Stimulated activated naive CD8-positive, alpha-beta T cell treated with anti-CD3 and anti-CD28 coated beads, Interleukin-15, Interleukin-2, amounts not matched to agents 100 ng/mL and 50 ng/mL, for 24 hours (primary cell): ENCODE measurements at regions not wholly inside any gene's neighbourhood (a gene's known extent, or its start where the extent isn't known, plus 50 kb on each side); places are given as distances from the start of the nearest gene placed in this dataset.

Experiments used
- H3K27ac Mint-ChIP-seq: one replicate; pipeline ENCODE4 v1.8.0; 2021; ENCODE audit warnings: mild to moderate bottlenecking, mixed read lengths
- H3K27me3 Mint-ChIP-seq: one replicate; pipeline ENCODE4 v1.8.0; 2021; ENCODE audit warnings: mixed read lengths
- H3K36me3 Mint-ChIP-seq: one replicate; pipeline ENCODE4 v1.8.0; 2021; ENCODE audit warnings: low read depth, mixed read lengths
- H3K4me1 Mint-ChIP-seq: one replicate; pipeline ENCODE4 v1.8.0; 2021; ENCODE audit warnings: low read depth, mixed read lengths
- H3K4me3 Mint-ChIP-seq: one replicate; pipeline ENCODE4 v1.8.0; 2021; ENCODE audit warnings: mild to moderate bottlenecking, mixed read lengths
- H3K9me3 Mint-ChIP-seq: one replicate; pipeline ENCODE4 v1.8.0; 2021; ENCODE audit warnings: mixed read lengths

DNA sequence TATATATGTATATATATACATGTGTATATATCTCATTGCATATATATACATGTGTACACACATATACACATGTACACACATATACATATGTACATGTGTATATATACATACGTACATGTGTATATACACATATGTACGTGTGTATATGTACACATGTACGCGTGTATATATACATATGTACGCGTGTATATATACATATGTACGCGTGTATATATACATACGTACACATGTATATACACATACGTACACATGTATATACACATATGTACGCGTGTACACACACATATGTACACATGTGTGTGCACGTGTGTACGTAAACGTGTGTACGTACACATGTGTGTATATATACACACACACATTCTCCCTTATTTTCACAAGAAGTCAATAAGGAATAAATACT, 141.6 kb upstream of the TMCC3 start:
- Mint-ChIP-seq H3K4me3 (no peak overlapping the region), H3K9me3 (no peaks in the 10 kb centered on the region), H3K4me1 (peaks cover 5% of the 10 kb centered on the region), H3K36me3 (no peaks in the 10 kb centered on the region), H3K27ac (no peak overlapping the region), H3K27me3 (no peaks in the 10 kb centered on the region)

- peaks cover 5% of the 10 kb centered on the region for H3K4me1 Mint-ChIP-seq
- H3K27ac Mint-ChIP-seq: no peak overlapping the region
- no peaks in the 10 kb centered on the region for H3K9me3 Mint-ChIP-seq
- no peak overlapping the region for H3K4me3 Mint-ChIP-seq
- no peaks in the 10 kb centered on the region for H3K27me3 Mint-ChIP-seq
- H3K36me3 Mint-ChIP-seq: no peaks in the 10 kb centered on the region
These were observed 140.5 kb upstream of the TMCC3 start for GRCh38 chr12:94790825-94791224.

DNA sequence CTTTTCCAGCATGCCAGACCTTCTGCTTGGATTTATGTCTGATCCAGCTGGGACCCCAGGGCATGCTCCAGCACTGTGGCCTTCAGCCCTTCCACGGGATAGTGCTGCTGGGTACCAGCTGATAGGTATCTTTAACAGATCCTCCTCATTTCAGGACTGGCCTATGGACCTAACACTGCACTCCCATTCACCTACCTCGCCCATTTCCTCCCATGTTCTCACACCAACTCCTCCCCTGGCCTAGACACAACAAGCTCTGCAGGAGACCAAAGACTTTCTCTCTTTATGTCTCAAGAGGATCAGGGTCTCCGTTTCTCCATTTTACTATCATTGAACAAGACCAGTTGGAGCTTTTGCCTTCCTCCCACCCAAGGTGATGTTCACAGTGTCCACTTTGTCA, 140.0 kb upstream of the TMCC3 start:
- Mint-ChIP-seq H3K4me3 (no peak overlapping the region), H3K27me3 (no peaks in the 10 kb centered on the region), H3K4me1 (peaks cover 5% of the 10 kb centered on the region), H3K36me3 (no peaks in the 10 kb centered on the region), H3K9me3 (no peaks in the 10 kb centered on the region), H3K27ac (no peak overlapping the region)

GRCh38 chr12:94789510-94790225, 139.3 kb upstream of the TMCC3 start:
- H3K4me1 Mint-ChIP-seq: peaks cover under 1% of the 10 kb centered on the region
- no peak overlapping the region for H3K27ac Mint-ChIP-seq
- H3K27me3 Mint-ChIP-seq: no peaks in the 10 kb centered on the region
- no peaks in the 10 kb centered on the region for H3K9me3 Mint-ChIP-seq
- no peak overlapping the region for H3K4me3 Mint-ChIP-seq
- H3K36me3 Mint-ChIP-seq: no peaks in the 10 kb centered on the region

DNA sequence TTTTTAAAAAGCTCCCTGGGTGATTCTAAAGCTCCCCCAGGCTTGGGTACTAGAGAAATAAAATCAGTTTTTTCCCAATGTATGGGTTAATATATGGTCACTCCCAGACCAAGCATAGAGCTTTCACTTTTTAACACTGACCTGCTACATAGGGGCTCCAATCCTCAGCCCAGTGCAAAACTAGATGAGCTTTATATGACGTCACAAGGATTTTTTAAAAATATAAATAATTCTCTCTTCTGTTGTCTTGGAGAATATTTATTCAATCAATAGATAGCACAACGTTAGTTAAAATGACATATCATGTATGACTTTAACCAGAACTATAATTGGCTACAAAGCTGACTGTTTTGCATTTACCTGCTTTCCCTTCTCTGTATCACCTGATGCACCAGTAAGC, 137.9 kb upstream of the TMCC3 start:
- Mint-ChIP-seq H3K4me3 (no peak overlapping the region), H3K27me3 (no peaks in the 10 kb centered on the region), H3K4me1 (no peaks in the 10 kb centered on the region), H3K36me3 (no peaks in the 10 kb centered on the region), H3K9me3 (no peaks in the 10 kb centered on the region), H3K27ac (no peak overlapping the region)

- no peak overlapping the region for H3K27ac Mint-ChIP-seq
- no peaks in the 10 kb centered on the region for H3K9me3 Mint-ChIP-seq
- H3K4me3 Mint-ChIP-seq: no peak overlapping the region
- no peaks in the 10 kb centered on the region for H3K36me3 Mint-ChIP-seq
- H3K4me1 Mint-ChIP-seq: no peaks in the 10 kb centered on the region
- H3K27me3 Mint-ChIP-seq: peaks cover 9% of the 10 kb centered on the region
These were observed 136.5 kb upstream of the TMCC3 start for GRCh38 chr12:94786906-94787305.

DNA sequence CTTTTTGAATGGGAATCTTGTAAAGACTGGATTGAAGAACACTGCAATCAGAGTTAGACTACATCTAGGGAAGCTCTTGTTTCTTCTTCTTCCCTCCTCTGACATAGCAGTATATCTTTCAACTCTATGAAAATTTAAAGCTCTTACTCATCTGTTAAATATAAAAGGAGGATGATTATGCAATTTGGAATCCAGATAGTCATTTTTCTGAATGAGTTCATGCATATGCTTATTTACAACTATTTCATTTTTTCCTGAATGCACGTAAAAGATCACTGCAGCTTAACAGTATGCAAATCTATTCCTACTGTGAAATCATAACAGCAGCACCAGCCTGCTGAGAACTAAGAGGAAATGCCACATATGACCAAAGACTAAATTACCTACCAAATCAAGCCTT, 133.5 kb upstream of the TMCC3 start:
- H3K27ac Mint-ChIP-seq: no peak overlapping the region
- H3K9me3 Mint-ChIP-seq: no peaks in the 10 kb centered on the region
- H3K27me3 Mint-ChIP-seq: peaks cover 9% of the 10 kb centered on the region
- H3K36me3 Mint-ChIP-seq: no peaks in the 10 kb centered on the region
- no peak overlapping the region for H3K4me3 Mint-ChIP-seq
- no peaks in the 10 kb centered on the region for H3K4me1 Mint-ChIP-seq

DNA sequence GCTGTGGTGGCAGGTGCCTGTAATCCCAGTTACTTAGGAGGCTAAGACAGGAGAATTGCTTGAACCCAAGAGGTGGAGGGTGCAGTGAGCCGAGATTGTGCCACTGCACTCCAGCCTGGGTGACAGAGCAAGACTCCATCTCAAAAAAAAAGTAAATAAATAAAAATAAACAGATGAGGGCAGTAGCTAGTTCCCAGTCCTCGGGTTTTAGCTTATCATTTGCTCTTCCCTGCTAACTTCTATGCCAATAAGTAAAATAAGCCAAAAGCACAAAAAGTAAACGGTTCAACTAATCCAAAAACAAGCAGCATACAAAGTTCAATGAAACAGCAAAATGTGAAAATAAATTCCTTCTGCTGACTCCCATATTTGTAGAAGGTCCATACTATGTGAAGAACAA, 133.0 kb upstream of the TMCC3 start:
- H3K4me1 Mint-ChIP-seq: peaks cover under 1% of the 10 kb centered on the region
- H3K9me3 Mint-ChIP-seq: no peaks in the 10 kb centered on the region
- no peak overlapping the region for H3K27ac Mint-ChIP-seq
- H3K4me3 Mint-ChIP-seq: no peak overlapping the region
- no peaks in the 10 kb centered on the region for H3K36me3 Mint-ChIP-seq
- H3K27me3 Mint-ChIP-seq: peaks cover 10% of the 10 kb centered on the region

GRCh38 chr12:94781835-94782234, 131.5 kb upstream of the TMCC3 start:
- H3K9me3 Mint-ChIP-seq: no peaks in the 10 kb centered on the region
- peaks cover 17% of the 10 kb centered on the region for H3K27me3 Mint-ChIP-seq
- H3K4me1 Mint-ChIP-seq: peaks cover 4% of the 10 kb centered on the region
- H3K27ac Mint-ChIP-seq: no peak overlapping the region
- no peak overlapping the region for H3K4me3 Mint-ChIP-seq
- H3K36me3 Mint-ChIP-seq: no peaks in the 10 kb centered on the region

DNA sequence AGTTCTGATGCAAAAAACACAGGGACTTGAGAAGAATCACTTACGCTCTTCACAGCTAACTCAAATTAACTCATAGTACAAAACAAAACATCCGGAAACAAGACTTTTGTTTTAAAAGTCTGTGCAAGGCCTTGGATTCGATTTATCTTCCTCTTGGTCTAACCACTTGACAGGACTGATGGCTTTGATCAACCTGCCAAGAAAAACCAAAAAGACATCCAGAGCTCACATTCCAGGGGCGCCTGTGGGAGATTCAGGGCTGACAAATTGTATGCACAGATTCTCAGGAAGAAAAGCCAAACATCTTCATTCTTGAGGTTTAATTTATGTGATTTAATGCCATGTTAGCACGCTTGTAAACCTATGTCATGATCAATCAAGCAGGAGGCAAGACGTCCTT, 129.1 kb upstream of the TMCC3 start:
- peaks cover 4% of the 10 kb centered on the region for H3K4me1 Mint-ChIP-seq
- no peak overlapping the region for H3K4me3 Mint-ChIP-seq
- no peaks in the 10 kb centered on the region for H3K9me3 Mint-ChIP-seq
- no peaks in the 10 kb centered on the region for H3K36me3 Mint-ChIP-seq
- H3K27ac Mint-ChIP-seq: no peak overlapping the region
- H3K27me3 Mint-ChIP-seq: peaks cover 17% of the 10 kb centered on the region

DNA sequence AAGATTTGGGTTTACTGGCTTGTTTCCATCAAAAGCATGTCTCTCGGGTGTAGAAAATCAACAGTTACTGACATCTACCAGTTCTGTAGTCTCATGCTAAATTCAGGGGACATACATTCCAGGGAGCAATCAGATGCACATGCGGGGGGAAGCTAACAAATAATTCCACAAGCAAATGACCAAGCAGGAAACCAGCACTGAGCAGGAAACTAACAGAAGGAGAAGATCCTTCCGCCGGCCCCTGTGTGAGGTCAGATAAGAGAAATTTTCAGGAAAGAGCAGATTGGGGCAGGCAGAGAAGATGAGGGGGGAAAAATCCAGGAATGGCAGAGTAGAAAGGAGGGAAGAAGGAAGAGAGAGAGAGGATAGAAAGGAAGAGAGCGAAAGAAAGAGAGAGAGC, 127.6 kb upstream of the TMCC3 start:
- H3K9me3 Mint-ChIP-seq: no peaks in the 10 kb centered on the region
- peaks cover 4% of the 10 kb centered on the region for H3K4me1 Mint-ChIP-seq
- no peaks in the 10 kb centered on the region for H3K36me3 Mint-ChIP-seq
- H3K27me3 Mint-ChIP-seq: peaks cover 17% of the 10 kb centered on the region
- H3K27ac Mint-ChIP-seq: no peak overlapping the region
- H3K4me3 Mint-ChIP-seq: no peak overlapping the region

DNA sequence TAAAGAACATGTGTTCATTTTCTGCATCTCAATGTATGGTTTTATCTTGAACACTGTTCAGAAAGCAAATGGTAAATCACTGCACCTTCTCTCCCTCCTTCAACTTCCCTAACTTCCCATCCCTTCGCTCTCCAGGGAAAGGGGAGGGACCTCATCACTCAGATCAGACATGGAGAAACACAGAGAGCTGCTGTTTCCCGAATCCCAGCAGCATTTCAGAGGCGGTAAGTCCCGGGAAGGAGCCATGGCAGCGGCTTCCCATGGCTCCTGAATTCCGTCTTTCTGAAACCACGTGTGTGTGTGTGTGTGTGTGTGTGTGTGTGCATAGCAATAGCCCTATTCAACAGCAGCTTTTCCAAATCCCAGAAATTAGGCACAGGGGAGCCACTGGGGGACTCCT, 125.4 kb upstream of the TMCC3 start:
- Mint-ChIP-seq H3K4me1 (peaks cover 4% of the 10 kb centered on the region), H3K9me3 (no peaks in the 10 kb centered on the region), H3K27ac (no peak overlapping the region), H3K27me3 (peaks cover 11% of the 10 kb centered on the region), H3K4me3 (no peak overlapping the region), H3K36me3 (no peaks in the 10 kb centered on the region)

DNA sequence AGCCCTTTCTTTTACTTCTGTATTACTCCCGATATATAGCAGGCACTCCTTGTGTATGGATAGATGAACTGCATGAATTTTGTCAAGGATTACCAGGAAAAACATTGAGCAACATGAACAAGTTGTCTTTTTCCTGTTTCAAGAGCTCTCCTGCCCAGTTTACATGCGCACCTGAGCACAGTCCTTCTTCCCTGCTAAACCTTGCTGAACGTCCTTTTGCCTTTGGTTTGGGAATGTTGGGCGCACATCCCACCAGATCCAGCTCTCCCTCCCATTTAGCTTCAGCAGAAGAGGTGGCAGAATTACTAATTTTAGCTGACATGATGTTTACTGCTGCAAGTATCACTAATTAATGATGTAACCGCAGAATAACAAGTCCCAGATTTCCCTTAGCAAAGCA, 121.4 kb upstream of the TMCC3 start:
- Mint-ChIP-seq H3K4me3 (no peak overlapping the region), H3K4me1 (peaks cover 15% of the 10 kb centered on the region), H3K36me3 (no peaks in the 10 kb centered on the region), H3K9me3 (no peaks in the 10 kb centered on the region), H3K27ac (no peak overlapping the region), H3K27me3 (peaks cover 22% of the 10 kb centered on the region)

DNA sequence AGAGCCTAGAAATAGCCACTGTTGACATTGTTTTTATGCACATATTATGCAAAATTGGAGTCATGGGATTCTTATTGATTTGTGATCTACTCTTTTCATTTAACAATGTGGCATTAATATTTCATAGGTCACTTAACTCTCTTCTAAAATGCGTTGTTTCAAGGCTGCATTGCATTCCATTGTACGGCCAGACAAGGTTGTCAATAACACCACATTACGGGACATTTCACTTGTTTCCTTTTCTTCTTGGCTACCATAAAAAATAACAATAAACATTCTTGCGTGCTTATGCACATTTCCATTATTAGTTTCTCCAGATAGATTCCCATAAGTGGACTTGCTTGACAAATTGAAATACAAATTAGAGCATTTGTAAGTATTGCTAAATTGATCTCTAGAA, 120.8 kb upstream of the TMCC3 start:
- no peaks in the 10 kb centered on the region for H3K9me3 Mint-ChIP-seq
- H3K4me3 Mint-ChIP-seq: no peak overlapping the region
- peaks cover 26% of the 10 kb centered on the region for H3K27me3 Mint-ChIP-seq
- no peak overlapping the region for H3K27ac Mint-ChIP-seq
- H3K4me1 Mint-ChIP-seq: peaks cover 18% of the 10 kb centered on the region
- no peaks in the 10 kb centered on the region for H3K36me3 Mint-ChIP-seq

DNA sequence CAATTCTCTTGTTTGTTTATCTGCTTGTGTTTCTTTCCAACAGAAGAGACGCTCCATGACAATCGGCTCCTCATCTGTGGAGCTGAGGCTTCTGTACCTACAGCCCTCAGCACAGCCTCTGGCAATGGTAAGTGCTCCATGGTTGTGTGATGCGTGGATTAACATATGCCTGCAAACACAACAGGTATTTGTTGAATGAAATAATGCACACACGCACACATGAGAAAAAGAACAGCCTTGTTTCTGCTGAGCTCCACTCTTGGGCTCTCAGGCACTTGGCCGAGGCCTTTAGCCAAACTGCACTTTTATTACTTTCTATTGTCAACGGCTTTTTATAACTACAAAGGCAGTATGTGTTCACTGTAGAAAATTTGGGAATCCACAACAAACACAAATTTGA, 120.4 kb upstream of the TMCC3 start:
- no peak overlapping the region for H3K27ac Mint-ChIP-seq

More for the DNA sequence above, 120.4 kb upstream of the TMCC3 start:
- peaks cover 18% of the 10 kb centered on the region for H3K4me1 Mint-ChIP-seq
- H3K9me3 Mint-ChIP-seq: no peaks in the 10 kb centered on the region
- H3K36me3 Mint-ChIP-seq: no peaks in the 10 kb centered on the region
- peaks cover 27% of the 10 kb centered on the region for H3K27me3 Mint-ChIP-seq
- no peak overlapping the region for H3K4me3 Mint-ChIP-seq
